DMS153 treated with DMSO at 0.1 percent for 48 hours (cell line): ENCODE measurements at regions not wholly inside any gene's neighbourhood (a gene's known extent, or its start where the extent isn't known, plus 50 kb on each side); places are given as distances from the start of the nearest gene placed in this dataset.

Experiments used
- DNase-seq: peaks from one replicate; lab custom pipeline; 2025; ENCODE audit not compliant: unreplicated experiment; lab: John Stamatoyannopoulos, UW

DNA sequence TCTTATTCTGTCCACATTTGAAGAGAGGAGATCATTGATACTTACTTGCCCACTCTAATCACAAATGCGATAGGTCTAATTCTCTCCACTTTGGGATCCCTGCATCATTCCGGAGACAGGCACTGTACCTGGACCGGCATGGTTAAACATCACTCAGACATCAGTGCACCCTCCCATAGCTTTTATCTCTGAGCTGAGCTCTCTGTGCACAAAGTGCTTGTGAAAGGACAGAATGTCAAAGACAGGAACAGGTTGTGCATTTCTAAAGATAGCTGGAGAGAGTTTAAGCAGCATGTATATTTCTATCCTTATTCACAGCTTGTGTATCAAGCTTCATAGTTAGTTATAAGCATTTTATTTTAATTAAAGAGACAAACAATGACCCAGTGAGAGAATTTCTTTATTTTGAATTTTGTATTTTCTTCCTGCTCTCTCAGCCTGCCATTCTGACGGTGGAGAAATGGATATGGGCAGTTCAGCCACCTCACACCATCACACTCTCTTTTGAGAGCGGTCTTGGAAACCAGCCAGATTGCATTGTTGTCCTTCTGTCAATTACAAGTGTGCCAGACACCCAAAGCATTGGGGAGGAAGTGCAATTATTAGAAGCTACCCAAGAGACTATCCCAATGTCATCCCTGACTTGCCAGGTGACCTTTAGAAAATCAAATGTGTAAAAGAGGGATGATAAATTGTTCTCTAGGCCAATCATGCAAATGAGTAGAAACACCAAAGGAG lies 65.2 kb upstream of the CHL1 start:
- DNase-seq: peak; percentile 39

- no peak for DNase-seq
These were observed 64.2 kb upstream of the CHL1 start for GRCh38 chr3:132378-132777.

GRCh38 chr3:132904-133303 lies 63.7 kb upstream of the CHL1 start:
- no peak for DNase-seq

- no peak for DNase-seq
These were observed 55.7 kb upstream of the CHL1 start for GRCh38 chr3:140748-141330.
